ENCODE measurements at regions not wholly inside any gene's neighbourhood (a gene's known extent, or its start where the extent isn't known, plus 50 kb on each side); places are given as distances from the start of the nearest gene placed in this dataset.

DNA sequence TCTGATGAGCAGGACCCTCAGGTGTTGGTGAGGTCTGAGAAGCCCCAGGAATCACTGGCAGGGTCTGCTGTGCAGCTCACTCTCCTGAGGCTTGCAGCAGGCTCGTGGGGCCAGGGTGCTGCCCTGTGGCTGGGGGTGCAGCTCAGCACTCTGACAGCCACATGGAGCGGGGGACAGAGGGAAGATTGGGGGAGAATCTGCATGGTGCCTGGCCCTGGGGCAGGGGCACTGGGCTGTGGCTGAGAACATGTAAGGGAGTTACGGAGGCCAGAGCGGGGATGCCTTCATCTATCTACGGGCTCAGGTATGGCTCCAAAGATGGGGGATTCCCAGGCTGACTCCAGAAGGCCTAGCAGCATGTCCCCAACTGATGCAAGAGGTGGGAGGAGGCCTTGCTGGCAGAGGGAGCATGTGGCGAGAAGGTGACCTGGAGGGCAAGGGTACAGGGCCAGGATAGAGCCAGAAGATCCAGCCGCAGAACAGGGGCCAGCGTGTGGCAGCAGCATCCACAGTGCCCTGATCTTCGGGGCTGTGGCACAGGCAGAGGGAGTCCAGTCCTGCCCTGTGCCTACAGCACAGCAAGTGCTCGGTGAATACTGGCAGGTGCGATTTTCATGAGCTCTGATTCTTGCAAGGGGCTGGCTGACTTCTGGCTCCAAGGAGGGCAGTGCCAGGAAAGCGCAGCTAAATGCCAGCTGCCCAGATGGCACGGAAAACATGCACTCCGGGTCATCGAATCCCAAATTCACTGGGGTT is 184.7 kb downstream of the CTTN start:
- TF ChIP-seq, protein P1, sequence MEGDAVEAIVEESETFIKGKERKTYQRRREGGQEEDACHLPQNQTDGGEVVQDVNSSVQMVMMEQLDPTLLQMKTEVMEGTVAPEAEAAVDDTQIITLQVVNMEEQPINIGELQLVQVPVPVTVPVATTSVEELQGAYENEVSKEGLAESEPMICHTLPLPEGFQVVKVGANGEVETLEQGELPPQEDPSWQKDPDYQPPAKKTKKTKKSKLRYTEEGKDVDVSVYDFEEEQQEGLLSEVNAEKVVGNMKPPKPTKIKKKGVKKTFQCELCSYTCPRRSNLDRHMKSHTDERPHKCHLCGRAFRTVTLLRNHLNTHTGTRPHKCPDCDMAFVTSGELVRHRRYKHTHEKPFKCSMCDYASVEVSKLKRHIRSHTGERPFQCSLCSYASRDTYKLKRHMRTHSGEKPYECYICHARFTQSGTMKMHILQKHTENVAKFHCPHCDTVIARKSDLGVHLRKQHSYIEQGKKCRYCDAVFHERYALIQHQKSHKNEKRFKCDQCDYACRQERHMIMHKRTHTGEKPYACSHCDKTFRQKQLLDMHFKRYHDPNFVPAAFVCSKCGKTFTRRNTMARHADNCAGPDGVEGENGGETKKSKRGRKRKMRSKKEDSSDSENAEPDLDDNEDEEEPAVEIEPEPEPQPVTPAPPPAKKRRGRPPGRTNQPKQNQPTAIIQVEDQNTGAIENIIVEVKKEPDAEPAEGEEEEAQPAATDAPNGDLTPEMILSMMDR (IDR thresholded peaks at IDR 0.05): no peak
- TF ChIP-seq ZFX (IDR thresholded peaks at IDR 0.05; ENCODE audit: borderline replicate concordance): no peak
